HG03060 (cell line): ENCODE measurements at regions not wholly inside any gene's neighbourhood (a gene's known extent, or its start where the extent isn't known, plus 50 kb on each side); places are given as distances from the start of the nearest gene placed in this dataset.
"Not testable (repeated sequence)": the region's sequence is repeated elsewhere in the genome, so short reads cannot be mapped to it uniquely, and the experiment has no call there.

Experiments
- ATAC-seq: cut with Tn5 transposase; IDR thresholded peaks from one replicate; pipeline ENCODE4 v1.9.1; 2021; ENCODE audit warnings: low read depth, moderate number of reproducible peaks; ENCODE audit not compliant: unreplicated experiment

GRCh38 chr3:75237477-75237876 lies 426.7 kb upstream of the FRG2C start:
- ATAC-seq, result no peak

- ATAC-seq, result not testable (repeated sequence)
Observed at GRCh38 chr3:75241226-75241962, 422.7 kb upstream of the FRG2C start.

DNA sequence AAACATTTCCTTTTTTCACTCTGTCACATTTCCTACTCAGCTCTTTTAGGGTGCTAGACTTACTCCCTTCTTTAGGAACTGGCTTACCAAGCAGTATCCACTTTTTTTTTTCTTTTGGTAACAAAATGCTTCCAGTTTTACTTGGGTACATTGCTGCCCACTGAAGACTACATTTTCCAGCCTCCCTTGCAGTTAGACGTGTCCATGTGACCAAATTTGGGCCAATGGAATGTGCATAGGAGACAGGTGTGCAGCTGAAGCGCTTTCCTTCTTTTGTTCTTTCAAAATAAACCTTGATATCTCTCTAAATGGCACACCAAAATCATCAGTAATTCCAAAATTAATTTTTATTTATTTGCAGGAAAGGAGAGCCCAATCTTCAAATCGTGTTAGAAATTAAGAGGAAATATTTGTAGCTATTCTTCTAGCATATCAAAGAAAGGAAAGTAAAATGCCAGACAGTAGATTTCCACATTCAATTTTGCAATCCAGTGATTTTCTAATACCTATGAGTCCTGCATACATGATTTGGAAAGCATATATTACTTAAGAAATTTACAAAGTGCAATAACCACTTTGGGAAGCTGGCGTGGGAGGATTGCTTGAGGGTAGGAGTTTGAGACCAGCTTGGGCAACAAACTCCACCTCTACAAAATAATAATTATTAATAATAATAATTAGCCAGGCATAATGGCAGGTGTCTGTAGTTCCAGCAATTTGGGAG lies 422.0 kb upstream of the FRG2C start:
- ATAC-seq, result no peak

DNA sequence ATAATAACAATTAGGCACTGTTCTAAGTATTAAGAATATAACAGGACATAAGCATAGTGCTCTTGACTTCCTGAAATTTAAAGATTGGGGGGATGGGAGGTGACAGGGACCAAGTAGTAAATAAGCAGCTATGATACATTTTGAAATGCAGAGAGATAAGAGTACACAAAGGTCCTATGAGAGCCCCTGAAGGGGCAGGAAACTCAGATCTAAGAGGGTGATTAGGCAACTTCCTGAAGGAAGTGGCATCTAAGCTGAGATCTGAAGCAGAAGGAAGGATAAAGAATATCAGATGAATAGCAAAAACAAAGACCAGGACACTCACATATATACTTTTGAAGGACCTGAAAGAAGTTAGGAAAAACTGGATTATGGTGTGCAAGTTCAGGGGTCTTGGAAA lies 415.2 kb upstream of the FRG2C start:
- ATAC-seq, result no peak

DNA sequence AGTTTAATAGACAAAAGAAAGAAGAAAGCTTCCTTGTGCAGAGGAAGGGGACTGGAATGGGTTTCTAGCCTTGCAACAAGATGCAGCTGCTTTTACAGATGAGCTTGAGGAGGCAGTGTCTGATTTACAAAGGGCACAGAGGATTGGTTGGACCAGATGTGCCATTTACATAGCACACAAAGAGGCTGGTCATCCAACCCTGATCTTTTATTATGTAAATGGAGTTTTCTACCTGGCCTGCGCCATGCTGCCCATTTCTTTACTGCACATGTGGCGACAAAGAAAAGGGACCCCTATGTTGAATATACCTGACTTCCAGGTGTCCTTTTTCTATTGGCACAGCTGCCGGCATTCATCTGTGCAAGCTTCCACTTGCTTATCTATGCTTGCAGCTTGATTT lies 409.4 kb upstream of the FRG2C start:
- ATAC-seq, result no peak

DNA sequence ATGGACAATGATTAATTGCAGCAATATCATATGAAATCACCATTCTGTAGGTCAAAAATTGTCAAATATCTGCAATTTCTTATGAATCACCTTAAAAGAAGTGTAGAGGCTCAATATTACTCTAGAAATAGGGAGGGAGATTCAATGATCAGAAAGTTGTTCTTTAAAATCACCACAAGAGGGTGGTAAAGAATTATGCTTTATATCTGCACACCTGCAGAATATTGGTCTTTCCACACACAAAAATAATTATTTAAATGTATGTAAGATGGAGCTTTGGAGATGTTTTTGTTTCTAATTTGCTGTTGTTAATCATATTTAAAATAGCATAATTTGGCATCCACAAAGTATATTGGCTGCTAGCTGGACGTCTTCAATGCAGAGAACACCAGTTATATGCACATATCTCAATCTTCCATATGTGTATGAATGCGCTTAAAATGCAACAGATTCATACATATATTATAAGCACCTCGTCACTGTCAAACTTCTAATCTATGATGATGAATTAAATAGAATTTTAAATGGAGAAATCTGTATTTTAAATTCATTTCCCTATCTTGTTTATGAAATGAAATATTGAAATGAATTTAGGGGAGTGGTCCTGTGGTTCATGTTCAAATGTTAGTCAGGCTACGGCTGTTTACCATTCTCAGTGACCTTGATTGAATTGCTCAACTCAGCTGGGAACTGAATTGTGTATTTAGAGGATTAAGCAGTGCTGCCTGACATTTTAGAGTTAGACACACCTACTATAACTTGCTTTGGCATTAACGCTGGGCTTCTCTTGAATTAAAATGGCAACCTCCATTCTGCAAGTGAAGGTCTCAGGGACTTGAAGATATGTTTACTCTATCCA lies 405.1 kb upstream of the FRG2C start:
- ATAC-seq, result not testable (repeated sequence)

DNA sequence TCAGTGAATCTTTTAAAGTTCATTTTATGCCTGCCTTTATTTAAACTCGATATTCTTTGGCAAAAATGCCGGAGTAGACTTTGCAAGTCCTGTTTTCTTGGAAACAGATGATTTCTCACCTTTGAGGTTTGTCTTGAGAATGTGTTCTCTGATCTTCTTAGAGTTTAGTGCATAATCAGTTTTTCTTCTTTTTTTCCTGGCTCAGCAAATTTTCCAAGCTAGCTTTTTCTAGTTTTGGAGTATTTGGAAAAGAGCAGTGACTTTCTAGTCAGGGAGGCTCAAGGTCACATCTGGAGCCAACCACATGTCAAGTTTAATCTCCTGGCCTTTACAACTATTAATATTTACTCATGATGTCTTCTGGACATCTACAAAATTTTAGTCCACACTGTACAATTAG lies 403.2 kb upstream of the FRG2C start:
- ATAC-seq, result not testable (repeated sequence)

GRCh38 chr3:75262661-75263060 lies 401.5 kb upstream of the FRG2C start:
- ATAC-seq, result no peak

GRCh38 chr3:75265897-75266296 lies 398.2 kb upstream of the FRG2C start:
- no peak for ATAC-seq

- not testable (repeated sequence) for ATAC-seq
Observed at GRCh38 chr3:75268576-75268975, 395.6 kb upstream of the FRG2C start.

- not testable (repeated sequence) for ATAC-seq
Observed at GRCh38 chr3:75272237-75272636, 391.9 kb upstream of the FRG2C start.

- no peak for ATAC-seq
Observed at GRCh38 chr3:75272691-75273090, 391.4 kb upstream of the FRG2C start.

- ATAC-seq, result not testable (repeated sequence)
Observed at GRCh38 chr3:75285531-75286148, 378.5 kb upstream of the FRG2C start.

DNA sequence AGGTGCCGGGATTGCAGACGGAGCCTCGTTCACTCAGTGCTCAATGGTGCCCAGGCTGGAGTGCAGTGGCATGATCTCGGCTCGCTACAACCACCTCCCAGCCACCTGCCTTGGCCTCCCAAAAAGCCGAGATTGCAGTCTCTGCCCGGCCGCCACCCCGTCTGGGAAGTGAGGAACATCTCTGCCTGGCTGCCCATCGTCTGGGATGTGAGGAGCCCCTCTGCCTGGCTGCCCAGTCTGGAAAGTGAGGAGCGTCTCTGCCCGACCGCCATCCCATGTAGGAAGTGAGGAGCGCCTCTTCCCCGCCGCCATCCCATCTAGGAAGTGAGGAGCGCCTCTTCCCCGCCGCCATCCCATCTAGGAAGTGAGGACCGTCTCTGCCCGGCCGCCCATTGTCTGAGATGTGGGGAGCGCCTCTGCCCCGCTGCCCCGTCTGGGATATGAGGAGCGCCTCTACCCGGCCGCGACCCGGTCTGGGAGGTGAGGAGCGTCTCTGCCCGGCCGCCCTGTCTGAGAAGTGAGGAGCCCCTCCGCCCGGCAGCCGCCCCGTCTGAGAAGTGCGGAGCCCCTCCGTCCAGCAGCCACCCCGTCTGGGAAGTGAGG lies 375.1 kb upstream of the FRG2C start:
- not testable (repeated sequence) for ATAC-seq

DNA sequence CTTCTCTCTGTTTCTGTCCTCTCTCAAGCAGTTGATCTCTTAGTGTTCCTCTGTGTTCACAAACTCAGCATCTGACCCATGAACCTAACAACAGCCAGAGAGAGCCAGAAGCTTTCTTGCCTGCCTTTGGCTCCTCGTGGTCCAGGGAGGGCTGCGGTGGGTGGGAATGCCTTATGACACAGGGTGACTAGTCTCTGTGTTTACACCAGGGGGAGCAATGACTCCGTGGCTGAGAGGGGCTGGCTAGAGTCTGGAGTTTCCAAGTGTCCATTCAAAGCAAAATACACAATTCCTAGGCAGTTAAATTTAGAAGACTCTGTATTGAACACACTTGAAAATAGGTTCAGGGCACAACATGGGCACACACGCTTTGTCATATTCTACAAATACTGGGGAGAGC lies 370.0 kb upstream of the FRG2C start:
- no peak for ATAC-seq

- no peak for ATAC-seq
Observed at GRCh38 chr3:75295013-75295412, 369.1 kb upstream of the FRG2C start.

DNA sequence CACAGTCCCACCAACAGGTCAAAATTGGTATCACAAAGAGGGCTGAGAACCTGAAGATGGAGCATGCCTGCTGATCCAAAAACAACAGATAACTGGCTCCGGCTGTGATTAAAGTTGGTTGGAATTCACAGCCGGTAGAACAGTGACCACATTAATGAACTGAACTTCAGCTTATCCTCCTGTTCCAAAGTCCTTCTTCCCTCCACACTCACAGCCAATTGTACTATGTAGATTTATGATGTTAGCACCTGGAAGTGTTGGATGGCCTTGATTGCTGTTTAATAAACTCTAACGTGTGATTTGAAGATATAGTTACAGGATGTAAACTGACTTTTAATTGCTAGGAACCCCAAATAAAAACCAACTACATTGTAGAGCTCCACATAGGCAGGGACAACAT lies 367.3 kb upstream of the FRG2C start:
- no peak for ATAC-seq

DNA sequence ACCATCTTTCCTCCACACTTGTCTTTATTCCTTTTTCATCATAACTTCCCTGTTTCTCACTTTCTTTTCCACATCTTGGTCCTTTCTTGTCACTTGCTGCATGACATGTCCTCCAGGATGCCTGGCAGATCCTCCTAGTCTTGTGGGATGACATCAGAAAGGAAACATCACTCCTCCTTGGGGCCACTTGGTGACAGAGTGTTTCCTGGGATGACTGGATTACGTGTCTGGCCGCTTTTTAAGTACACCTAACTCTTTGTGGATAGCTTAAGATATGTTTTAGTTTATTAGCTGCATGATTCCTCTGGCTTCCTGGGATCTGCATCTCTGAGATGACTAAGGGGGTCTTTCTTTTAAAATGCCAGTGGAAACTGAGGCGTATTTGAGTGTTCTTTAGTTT lies 363.5 kb upstream of the FRG2C start:
- ATAC-seq, result no peak

GRCh38 chr3:75301050-75301449 lies 363.1 kb upstream of the FRG2C start:
- ATAC-seq, result not testable (repeated sequence)

DNA sequence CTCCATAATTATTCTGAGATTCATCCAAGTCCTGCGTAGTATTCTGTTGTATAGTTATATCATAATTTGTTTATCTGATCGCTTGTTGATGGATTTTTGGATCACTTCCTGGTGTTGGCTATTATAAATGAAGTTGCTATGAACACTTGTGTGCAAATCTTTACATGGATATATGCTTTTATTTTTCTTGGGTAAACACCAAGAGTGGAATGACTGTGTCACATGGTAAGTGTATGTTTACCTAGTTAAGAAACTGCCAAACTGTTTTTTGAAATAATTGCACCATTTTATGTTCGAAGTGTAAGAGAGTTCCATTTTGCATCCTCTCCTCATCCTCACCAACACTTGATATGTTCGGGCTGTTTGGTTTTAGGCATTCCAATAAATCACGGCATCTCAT lies 360.4 kb upstream of the FRG2C start:
- no peak for ATAC-seq
